ENCODE measurements at regions not wholly inside any gene's neighbourhood (a gene's known extent, or its start where the extent isn't known, plus 50 kb on each side); places are given as distances from the start of the nearest gene placed in this dataset.
"Not testable (repeated sequence)": the region's sequence is repeated elsewhere in the genome, so short reads cannot be mapped to it uniquely, and the experiment has no call there.

DNA sequence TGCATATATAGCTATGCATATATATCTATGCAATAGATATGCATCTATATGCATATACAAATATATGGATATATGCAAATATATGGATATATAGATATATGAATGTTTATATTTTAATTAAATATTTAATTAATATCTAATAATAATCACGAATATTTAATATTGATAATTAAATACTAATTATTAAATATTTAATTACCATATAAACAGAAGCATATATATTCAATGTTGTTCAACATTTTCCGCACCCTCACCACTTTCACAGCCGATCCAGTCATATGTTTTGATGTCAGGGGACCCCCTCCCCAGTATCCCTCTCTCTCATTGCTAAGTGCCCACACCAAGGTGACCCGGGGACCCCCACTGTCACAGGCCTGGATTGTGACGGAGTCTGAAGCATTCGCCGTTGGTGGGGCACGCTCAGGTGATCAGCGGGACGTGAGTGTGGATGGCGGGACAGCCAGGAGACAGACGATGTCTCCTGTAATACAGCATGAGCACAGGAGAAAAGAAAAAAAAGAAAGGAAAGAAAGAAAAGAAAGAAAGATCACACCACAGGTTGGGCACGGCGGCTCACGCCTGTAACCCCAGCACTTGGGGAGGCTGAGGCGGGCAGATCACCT, 199.7 kb downstream of the CRLF2 start:
- no peak for DNase-seq (ENCODE audit: low read depth)

DNA sequence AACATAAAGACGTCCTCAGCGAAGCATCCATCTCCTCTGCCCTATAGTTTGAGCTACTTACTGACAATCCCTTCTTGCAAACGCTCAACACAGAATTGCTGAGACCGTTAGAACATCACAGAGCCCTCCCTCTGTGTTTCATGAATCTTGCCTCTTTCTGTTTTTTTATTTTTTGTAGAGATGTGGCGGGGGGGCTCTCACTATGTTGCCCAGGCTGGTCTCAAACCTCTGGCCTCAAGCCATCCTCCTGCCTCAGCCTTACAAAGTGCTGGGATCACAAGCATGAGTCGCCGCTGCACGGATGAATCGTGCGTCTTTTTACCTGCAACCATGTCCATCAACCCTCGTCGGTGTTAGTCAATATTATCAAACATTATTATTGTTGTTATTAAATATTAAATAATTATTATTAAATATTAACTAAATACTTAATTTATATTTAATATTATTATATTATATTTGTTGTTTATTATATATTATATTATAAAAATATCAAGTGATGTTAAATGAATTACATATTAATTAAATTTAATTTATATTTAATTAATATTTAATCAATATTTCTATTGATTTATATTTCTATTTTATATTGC, 200.7 kb downstream of the CRLF2 start:
- DNase-seq (ENCODE audit: low read depth) = no peak

DNA sequence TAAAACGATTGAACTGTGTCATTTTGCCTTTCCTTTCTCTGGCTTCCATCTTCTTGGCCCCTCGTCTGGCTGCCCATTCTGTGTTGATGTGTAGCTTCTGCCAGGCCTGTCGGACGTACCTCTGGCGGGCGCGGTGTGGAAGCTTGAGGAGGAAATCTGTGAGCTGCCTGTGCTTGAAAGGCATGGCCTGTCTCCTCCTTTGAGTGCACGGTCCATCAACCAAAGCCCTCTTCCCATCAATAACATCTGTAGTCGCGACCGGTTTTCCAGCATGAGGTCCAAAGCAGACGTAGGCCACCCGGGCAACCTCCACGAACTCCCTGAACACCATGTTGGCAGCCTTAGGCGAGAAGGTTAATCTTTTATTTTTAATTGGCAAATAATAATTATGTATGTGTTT, 202.7 kb downstream of the CRLF2 start:
- no peak for DNase-seq (ENCODE audit: low read depth)

DNA sequence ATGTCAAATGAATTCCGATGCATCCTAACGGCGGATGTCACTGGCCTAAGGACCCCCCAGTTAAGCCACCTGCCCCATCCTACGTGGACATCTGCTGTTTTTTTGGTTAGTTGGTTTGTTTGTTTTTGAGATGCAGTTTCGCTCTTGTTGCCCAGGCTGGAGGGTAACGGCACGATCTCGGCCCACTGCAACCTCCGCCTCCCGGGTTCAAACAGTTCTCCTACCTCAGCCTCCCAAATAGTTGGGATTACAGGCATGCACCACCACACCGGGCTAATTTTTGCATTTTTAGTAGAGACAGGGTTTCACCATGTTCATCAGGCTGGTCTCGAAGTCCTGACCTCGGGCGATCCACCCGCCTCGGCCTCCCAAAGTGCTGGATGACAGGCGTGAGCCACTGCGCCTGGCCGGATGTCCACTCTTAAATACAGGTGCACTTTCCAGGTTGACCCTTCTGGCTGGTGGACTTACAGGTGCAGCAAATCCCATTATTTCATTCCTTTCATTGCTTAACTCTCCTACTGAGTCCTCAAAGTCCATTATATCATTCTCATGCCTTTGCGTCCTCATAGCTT, 206.2 kb downstream of the CRLF2 start:
- no peak for DNase-seq (ENCODE audit: low read depth)

DNA sequence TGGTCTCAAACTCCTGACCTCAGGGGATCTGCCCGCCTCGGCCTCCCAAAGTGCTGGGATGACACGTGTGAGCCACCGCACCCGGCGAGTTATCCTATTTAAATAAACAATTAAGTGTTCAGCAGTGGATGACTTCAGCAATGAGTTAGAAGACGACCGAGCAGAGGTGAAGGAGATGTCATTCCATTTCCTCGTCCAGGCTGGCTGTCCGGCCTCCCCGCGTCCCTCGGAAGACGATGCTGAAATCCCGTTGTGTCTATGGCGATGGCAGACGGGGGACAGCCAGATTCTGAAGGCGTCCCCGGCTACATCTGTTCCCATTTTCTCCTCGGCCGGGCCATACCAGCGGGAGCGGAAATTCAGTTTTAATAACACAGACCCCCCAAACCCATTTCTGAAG, 209.8 kb downstream of the CRLF2 start:
- DNase-seq (ENCODE audit: low read depth) = no peak

DNA sequence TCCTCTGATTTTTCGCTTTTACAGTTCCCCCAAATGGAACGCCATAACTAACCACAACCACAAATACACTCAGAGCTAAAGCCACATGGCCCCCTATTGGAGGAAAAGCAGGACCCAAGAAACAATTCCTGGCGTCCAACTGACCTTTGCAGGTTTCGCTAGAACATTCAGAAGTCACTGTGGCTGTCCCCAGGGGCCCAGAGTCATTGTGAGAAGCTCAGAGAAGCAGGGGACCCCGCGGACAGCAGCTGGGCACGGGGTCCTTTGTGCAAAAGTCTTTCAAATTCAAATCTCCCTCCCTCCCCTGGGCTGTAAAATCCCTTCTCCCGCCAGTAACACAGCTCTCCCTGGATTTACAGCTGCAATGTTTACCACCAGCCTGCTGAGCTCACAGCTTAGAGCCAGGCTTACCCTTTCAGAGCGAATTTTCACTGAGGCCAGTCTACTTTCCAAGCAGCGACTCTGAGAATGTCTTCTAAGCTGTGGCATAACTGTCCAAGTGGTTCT, 214.8 kb downstream of the CRLF2 start:
- no peak for DNase-seq (ENCODE audit: low read depth)

DNA sequence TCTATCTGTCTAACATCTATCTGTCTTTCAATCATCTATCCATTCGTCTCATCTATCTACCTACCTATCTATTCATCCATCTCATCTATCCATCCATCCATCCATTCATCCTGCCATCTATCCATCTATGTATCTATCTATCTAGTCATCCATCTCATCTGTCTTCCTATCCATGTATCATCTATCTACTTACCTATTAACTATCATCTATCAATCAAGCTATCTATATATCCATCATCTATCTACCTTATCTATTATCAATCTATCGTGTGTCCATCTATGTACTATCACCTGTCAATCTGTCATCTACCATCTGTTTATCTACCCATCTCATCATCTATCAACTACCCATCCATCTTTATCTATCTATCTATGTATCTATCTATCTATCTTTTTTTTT, 217.7 kb downstream of the CRLF2 start:
- DNase-seq (ENCODE audit: low read depth) = no peak

DNA sequence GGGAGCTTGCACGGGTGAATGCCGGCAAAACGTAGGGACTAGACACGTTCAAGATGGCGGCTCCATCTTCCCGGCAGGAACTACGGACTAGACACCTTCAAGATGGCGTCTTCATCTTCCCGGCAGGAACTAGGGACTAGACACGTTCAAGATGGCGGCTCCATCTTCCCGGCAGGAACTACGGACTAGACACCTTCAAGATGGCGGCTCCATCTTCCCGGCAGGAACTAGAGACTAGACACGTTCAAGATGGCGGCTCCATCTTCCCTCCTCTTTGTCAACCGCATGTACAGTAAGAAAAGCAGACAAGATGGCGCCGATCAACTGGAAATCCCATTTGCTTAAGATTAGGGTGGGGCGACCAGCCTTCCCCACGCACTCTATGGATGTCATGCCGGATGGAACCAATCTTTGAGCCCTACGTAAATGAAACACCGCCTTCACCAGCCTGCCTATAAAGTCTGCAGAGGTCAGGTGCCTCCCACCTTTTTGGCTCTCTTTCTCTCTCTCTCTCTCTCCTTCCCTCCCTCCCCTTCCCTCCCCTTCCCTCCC, 222.4 kb downstream of the CRLF2 start:
- DNase-seq (ENCODE audit: low read depth) = peak; percentile 91

DNA sequence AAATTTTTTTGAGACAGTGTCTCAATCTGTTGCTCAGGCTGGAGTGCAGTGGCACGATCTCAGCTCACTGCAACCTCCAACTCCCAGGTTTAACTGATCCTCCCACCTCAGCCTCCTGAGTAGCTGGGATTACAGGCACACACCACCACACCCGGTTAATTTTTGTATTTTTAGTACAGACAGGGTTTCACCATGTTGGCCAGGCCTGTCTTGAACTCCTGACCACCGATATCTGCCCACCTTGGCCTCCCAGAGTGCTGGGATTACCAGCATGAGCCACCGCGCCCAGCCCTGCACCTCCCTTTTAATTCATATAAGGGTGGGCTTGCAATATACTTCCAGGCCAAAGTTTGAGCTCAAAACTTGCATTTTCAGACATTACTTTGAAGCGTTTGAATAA, 223.9 kb downstream of the CRLF2 start:
- not testable (repeated sequence) for DNase-seq (ENCODE audit: low read depth)

DNA sequence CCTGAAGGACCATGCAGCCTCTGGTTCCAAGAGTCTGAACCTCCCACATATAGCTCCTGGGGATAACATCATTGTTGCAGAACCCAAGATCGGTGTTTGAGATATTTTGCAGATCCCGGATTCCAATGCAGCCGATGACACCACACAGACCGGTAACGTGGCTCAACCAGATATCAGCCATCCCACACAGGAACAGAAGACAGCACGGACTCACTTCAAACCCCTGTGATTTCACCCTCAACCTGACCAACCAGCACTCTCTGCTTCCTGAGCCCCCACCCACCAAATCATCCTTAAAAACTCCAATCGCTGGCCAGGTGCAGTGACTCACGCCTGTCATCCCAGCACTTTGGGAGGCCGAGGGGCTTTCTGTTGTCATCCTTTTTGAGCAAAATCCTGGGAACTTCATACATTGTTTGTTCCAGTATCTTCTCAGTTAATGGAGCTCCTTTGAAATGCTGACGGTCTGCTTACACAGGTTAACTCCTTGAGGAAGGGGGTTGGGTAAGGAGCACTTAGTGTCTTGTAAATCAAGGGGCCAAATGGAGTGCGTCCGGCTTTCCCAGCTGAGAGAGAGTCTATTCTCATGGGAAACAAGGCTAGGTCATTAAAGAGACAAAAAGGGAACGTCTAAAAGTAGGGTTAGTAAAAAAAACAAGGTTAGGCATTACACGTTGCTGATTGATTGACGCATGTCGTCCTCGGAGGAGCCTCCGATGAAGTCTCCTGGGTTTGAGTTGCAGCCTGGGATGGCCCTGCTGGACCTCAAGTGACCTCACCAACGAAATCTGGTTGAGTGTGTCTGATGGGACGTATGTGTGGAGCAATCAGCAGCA, 230.4 kb downstream of the CRLF2 start:
- no peak for DNase-seq (ENCODE audit: low read depth)

DNA sequence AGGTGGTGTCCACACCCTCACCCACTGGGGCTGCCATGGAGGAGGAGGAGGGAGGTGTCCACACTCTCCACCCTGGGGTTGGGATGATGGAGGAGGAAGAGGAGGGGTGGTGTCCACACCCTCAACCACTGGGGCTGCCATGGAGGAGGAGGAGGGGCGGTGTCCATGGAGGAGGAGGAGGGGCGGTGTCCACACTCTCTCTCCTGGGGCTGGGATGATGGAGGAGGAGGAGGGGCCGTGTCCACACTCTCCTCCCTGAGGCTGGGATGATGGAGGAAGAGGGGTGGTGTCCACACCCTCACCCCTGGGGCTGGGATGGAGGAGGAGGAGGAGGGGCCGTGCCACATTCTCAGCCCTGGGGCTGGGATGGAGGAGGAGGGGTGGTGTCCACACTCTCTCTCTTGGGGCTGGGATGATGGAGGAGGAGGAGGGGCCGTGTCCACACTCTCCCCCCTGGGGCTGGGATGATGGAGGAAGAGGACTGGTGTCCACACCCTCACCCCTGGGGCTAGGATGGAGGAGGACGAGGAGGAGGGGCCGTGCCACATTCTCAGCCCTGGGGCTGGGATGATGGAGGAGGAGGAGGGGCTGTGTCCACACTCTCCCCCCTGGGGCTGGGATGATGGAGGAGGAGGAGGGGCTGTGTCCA, 231.7 kb downstream of the CRLF2 start:
- DNase-seq (ENCODE audit: low read depth) = no peak

DNA sequence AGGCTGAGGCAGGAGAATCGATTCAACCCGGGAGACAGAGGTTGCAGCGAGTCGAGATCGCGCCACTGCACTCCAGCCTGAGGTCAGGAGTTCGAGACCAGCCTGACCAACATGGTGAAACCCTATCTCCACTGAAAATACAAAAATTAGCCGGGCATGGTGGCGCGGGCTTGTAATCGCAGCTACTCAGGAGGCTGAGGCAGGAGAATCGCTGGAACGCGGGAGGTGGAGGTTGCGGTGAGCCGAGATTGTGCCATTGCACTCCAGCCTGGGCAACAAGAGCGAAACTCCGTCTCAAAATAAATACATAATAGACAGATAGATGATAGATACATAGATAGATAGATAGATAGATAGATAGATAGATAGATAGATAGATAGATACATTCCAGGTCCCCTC, 233.3 kb downstream of the CRLF2 start:
- not testable (repeated sequence) for DNase-seq (ENCODE audit: low read depth)

DNA sequence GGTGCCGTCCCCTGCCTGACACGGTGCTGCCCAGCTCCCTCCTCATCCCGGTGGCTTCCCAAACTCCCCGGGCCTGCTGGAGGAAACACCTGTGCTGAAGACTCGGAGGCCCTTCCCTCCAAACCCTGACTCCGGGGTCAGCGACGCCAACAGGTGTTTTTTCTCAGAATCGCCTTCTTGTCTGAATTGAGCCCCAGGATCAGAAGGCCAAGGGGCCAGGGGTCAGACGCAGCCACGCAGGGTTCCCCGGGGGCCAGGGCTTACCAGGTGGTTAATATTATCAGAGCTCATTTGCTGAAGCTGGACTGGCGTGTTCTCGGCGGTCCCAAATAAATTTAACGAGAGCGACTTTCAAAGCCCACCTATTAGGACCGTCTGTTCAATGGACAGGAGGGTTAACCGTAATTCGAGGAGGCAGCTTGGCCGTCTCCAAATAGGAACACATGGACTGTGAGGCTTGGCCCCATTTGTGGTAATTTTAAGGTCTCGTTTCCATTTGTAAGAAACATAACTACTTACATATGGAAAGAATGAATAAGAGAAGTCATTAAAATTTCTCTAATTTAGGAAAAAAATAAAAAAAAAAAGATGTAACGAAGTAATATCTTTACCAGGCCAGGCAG, 239.3 kb downstream of the CRLF2 start:
- no peak for DNase-seq (ENCODE audit: low read depth)

DNA sequence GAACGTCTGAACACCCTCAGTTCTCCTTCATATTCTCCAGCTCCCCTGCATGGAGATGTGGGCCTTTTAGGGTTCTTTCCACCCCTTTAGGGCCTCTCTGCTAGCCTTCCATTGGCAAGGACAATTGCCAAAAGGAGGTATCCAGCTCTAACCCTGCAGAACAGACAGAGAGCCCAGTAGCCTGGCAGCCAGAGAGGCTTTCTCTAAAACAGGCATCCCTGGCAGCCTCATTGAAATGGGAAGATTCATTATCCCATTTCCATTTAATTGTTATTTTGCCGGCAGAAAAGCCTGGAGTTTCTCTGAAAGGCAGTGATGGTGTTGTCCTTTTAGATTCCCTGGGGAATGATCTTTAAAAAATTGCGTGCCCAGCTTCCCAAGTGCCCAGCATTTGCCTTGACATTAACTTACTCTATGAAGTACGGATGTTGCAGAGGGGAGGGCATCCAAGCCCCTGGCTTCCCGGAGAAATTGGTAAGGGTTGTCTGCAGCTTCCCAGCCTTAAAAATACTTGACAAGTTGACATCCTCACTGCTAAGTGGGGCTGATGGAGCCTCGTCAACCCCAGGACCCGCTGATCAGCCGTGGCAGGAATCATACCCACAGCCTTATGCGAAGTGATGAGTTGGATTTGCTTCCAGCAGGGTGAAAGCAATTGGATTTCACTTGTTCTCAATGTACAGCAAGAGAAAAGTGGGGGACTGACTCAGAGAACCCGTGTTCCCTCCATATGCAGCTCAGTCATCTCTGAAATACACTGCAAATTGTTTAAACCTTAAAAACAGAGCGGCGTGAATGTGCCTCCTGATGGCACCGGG, 244.1 kb downstream of the CRLF2 start:
- DNase-seq (ENCODE audit: low read depth) = no peak

DNA sequence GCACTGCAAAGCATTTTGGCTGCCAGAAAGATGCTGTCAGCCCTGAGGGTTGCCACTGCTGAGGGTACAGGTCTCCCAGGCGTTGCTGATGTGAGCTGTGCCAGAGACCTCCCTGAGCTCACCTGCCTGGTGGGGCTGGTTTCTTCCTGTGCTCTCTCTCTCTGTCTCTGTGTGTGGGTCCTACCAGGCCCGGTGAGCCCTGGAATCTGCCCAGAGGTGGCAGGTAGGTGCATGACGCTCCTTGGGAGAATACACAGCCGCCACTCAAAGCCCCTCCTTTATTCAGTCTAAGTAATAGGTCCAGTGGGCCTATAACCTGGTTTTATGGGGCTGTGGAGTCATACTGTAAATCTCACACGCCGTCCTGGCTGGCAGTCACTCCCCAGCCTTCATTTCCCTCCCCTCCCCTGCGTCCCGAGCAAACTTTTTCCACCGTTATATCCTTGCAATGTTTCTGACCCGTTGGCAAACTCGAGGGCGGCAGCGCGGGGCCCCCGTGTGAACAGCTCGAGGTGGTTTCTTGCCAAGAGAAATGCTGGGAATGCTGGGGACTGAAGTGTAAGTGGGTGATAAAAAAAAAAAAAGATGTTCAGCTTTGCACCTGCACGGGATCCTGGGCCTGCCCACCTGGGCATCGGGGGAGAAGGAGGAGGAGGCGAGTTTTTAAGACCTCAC, 245.9 kb downstream of the CRLF2 start:
- DNase-seq (ENCODE audit: low read depth) = no peak

DNA sequence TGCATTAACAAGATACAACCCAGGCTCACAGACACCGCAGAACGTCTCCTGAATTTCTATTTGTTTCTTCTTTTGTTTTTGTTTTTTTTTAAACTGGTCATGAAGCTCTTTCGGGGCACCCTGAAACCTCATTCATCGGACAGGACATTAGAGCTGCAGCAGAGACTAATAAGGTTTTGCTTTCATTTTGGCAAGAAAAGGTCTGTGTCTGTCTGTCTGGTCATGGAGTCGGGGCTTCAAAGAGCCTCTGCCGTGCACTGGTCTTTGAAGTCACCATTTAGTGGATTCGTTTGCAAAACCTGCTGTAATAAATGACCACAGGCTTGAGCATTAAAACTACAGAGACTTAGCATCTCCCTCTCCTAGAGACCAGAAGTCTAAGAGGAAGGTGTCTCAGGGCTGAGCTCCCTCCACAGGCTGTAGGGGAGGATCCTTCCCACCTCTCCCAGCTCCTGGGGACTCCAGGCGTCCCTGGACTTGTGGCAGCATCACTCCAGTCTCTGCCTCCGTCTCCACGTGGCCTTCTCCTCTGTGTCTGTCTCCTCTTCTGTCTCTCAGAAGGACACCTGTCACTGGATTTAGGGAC, 247.5 kb downstream of the CRLF2 start:
- no peak for DNase-seq (ENCODE audit: low read depth)

DNA sequence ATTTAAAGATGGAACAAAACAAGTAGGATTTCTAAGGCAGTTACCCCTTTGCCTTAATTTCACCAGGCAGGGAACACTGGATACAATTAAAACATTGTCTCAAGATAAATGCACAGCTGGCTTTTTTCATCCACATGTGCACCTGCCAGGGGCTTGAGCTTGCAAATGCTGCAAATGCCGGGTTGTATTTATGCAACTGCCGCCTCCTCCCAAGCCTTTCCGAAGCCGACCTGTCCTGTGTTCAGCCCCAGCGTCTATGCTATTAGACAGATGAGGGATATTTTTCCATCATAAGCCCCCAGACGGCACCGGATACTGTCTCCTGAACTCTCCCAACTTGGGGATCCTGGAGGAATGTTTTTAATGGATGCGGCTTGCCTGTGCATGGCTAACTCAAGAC, 251.6 kb downstream of the CRLF2 start:
- no peak for DNase-seq (ENCODE audit: low read depth)

DNA sequence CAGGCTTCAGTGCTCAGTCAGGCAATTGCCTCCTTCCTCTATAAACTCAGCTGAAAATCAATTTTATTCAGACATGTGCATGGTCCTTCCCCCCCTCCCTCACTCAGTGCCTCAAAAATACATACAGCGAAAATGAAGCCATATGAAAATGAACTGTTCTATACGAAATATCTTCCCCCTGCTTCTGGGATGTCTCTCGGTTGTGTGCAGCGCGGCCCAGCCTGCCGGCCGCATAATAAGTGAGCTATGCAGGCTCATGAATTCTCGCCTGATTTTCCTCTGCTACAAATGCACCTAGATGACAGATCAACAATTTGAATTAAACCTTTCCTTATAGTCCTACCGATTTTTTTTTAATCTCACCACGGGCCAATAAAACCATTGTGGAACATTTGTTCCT, 252.9 kb downstream of the CRLF2 start:
- DNase-seq (ENCODE audit: low read depth) = no peak

DNA sequence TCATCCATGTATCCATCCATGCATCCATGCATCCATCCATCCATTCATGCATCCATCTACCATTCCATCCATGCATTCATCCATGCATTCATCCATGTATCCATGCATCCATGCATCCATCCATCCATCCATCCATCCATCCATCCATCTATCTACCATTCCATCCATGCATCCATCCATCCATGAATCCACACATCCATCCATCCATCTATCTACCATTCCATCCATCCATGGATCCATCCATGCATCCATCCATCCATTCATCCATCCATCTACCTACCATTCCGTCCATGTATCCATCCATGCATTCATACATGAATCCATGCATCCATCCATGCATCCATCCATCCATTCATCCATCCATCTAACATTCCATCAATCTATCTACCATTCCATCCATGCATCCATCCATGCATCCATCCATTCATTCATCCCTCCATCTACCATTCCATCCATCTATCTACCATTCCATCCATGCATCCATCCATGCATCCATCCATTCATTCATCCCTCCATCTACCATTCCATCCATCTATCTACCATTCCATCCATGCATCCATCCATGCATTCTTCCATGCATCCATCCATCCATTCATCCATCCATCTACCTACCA, 257.2 kb downstream of the CRLF2 start:
- DNase-seq (ENCODE audit: low read depth) = not testable (repeated sequence)

All from amniotic epithelial cell (primary cell).